Right ventricle myocardium superior (tissue), 1 donor: ENCODE measurements at regions not wholly inside any gene's neighbourhood (a gene's known extent, or its start where the extent isn't known, plus 50 kb on each side); places are given as distances from the start of the nearest gene placed in this dataset.

Source experiments
- ATAC-seq: fragments of 200-7000 bp; cut with Tn5 transposase; one replicate; pipeline ENCODE4 v1.9.1; 2020; ENCODE audit warnings: mild to moderate bottlenecking; ENCODE audit not compliant: poor library complexity
- DNase-seq: peaks from one replicate; pipeline ENCODE4 v3.0.0-alpha.2; 2020
- intact Hi-C: fragments of 100-400 bp; cut with DNase I; formaldehyde crosslinking; loops from one replicate; pipeline ENCODE4 v1.11.2; 2022
- donor health status: DM: no; HTN: yes; CAD: no; lungs with severe emphysema.

DNA sequence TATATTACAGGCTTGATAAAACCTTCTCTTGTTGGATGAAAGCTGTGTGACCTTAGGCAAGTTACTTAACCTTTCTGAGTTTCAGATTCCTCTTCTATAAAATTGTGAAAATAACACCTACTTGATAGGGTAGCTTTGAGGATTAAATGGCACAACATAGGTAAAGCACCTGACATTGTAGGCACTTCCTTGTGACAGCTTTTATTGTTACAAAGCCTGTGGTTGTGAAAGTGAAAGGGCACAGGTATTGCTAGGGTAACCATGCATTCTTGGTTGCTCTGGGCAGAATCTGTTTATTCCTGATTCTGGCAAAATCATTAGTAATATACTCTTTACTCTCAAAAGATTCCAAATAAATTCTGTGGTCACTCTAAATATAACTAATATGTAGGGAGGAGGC, 493.4 kb downstream of the OLFM4 start:
- intact Hi-C loops, result no loop called here
- ATAC-seq, result no peak
- DNase-seq, result no peak

DNA sequence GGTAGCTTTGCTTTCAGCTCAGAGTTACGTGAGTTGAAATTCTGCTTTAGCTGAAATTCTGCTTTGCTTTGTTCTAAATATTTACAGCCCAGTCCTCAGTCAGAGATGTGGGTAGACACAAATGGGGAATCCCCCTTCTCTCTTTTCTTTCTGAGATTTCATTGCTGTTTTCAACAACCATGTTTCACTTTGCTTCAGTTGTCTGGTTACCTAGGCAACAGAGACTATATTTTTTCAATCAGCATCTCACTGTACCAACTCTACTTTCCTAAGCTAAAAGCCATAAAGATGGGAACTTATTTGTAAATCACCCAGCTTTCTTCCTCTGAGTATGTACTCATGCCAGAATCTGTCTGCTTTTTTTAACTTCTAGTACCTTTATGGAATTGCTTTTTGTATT, 509.0 kb downstream of the OLFM4 start:
- ATAC-seq, result no peak
- DNase-seq, result no peak
- intact Hi-C loops, result no loop called here

DNA sequence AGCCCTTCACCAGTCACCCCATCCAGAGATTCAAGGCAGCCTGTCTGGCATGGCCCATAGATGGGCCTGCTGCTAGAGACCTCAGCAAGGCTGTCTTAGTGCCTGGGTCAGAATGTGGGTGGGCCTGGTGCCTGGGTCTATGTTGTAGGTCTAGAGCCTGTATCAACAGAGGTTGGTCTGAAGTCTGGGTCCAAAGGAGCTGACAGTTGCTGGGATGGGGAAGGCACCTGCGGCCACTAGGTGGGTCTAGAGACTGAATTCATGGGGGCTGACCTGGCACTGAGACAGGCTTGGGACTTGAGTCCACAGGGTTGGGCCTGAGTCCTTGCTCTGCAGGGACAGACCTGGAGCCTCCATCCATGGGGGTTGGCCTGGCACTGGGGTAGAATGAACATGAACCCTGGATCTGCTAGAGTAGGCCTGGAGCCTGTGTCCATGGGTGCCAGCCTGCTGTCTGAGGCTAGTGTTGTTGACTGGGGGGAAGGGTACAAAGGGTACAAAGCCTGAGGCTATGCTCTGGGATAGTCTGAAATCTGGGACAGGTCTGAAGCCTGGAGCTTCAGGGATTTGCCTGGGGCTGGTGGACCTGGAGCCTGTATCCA, 516.8 kb downstream of the OLFM4 start:
- ATAC-seq (no peak), DNase-seq (no peak)
- intact Hi-C loops, result no loop called here

DNA sequence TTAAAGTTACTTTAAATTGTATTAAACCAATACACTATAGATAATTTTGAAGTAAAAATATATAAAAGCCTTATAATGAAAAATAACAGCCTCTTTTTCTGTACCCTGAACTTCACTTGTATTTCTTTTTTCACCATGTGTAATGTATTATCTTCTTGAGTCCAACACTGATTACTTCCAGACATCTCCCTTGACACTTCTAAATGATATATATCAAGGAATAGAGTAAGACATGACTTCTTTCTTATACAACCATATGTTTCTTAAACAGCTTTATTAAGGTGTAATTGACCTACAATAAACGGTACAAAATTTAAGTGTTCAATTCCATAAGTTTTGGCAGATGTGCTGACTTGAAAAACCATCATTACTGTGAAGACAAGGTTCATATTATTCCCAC, 531.9 kb downstream of the OLFM4 start:
- intact Hi-C loops, result no loop called here
- DNase-seq (no peak), ATAC-seq (no peak)

DNA sequence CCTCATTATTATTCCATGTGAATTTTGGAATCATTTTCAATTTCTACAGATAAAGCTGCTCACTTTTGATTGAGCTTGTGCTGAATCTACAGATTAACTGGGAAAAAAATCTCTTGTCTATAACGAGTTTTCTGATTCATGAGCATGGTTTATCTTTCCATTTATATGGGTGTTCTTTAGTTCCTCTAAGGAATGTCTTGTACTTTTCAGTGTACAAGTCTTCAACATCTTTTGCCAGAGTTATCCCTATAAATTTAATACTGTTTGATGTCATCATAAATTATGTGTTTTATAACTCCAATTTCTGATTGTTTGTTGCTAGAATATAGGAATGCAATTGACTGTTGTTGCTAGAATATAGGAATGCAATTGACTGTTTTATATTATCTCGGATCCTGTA, 533.8 kb downstream of the OLFM4 start:
- no peak for DNase-seq
- intact Hi-C loops, result no loop called here
- no peak for ATAC-seq

DNA sequence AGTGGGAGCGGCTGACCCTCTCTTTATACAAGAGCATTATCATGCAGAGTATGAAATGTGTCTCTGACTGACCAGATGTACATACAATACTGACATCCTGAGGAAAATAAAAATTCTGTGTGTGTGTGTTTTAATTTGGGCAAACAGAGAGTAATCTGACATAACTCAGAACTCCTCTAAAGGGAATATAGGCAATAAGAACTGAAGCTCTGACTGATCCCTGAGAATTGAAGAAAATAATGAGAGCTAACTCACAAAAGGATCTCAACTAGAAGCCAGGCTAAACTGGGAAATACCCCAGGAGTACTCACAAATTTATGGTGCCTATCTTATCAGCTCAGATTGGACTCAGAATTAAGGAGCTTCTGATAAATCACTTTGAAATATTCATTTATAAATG, 539.9 kb downstream of the OLFM4 start:
- no peak for DNase-seq
- ATAC-seq, result no peak
- intact Hi-C loops, result no loop called here

DNA sequence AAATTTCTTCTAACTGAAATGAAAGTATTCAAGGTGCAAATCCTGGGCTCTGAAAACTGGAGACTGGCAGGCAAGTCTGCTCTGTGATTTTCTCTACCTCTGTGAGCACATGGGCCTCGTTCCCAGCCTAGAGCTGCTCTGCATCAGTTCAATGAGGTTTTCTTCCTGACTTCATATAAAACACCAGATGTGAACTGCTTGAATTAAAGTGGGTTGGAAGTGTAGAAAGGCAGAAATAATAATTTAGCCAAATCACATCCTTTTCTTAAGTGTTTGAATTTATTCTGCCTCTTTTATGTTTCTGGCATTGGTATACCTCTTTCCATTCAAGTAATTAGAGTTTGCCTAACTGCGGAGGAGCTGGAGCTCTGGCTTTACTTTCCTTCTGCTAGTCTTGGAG, 540.8 kb downstream of the OLFM4 start:
- no peak for ATAC-seq
- intact Hi-C loops, result no loop called here
- DNase-seq, result no peak

DNA sequence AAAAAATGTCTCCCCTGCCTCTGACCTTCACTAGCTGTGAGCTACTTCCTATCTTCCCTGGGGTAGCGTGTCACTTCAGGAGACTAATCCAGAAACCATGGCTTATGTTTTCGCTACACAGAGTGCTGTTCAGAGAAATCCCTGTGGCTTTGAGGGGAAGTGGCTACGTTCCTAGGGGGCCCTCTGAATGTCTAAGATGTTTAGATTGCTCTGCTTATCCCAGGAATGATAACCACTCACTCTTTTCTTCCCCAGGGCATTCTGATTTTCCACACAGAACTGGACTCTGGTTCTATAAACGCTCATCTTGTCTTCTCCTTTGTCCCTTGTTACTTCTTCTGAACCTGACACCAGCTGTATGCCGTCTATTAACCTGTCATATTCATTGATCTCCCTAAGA, 572.5 kb downstream of the OLFM4 start:
- no peak for ATAC-seq

DNA sequence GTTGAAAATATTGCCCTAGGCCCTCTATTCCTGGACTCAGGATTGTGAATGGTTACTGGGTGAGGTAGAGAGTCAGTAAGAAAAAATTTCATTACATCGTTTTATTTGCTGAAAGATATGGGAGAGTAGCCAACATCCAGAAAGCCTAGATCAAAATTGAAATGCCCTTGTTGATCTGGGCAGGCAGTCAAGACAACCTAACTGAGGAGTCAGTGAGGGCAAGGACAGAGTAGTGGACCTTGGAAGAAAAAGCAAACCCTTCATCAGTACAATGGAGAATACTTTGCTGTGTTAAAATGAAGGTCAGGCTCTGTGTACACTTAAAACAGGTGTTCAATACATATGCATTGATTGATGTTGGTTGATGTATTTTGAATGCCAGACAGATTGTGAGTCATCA, 576.7 kb downstream of the OLFM4 start:
- ATAC-seq, result no peak

More for the DNA sequence above, 572.5 kb downstream of the OLFM4 start:
- no peak for DNase-seq
- intact Hi-C loops, result no loop called here

DNA sequence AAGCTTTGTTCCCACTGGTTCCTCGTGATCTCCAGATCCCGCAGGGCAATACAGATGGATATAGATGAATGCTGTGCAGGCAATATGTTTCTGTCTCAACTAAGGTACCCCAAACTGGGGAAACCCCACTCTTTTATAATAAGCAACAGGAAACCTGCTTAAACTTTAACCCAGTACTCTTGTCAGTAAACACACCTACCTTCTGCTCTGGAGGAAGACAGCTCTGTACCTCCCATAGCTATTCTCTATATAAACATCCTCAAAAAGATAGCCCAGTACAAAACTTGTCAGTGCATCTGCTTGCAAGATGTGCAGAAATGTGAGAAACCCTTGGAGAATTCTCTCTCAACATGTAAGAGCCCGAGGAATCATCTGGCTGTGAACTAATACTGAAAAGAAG, 583.6 kb downstream of the OLFM4 start:
- DNase-seq, result no peak
- intact Hi-C loops, result no loop called here
- no peak for ATAC-seq

More for the DNA sequence above, 576.7 kb downstream of the OLFM4 start:
- no peak for DNase-seq
- intact Hi-C loops, result no loop called here

DNA sequence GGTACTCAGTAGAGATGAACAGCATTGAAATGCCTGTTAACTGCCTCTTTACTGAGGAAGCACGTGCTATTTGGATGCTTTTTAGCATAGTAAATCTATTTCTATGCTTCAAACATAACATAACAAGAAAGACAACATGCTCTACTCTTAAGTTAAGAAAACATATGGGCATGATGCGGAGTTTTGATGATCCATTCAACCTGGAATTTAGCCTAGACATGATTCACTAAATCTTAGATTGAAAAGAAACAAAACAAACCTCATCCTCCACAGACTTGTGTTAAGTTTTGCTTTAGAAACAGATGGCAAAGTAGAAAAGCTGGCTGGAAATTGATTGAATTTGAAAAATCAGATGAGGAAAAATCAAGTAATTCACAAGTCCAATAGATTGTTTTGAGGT, 593.8 kb downstream of the OLFM4 start:
- ATAC-seq, result no peak
- DNase-seq, result no peak
- intact Hi-C loops, result no loop called here

DNA sequence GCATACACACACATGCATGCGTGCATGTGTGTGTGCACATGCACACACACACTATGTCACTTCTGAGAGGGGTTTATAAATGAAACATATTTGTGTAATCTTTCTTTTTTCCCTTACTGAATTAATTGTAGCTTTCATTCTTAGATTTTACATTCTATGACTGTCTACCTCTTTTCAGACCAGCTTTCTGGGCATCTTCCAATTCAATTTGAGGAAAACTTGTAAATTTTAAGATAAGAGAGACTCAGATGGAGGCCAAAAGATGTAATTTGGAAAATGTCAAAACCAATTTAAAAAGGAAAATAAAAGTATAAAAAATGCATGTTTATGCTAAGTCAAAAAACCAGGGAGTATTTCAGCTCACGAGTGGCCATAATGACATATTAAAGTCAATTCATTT, 594.5 kb downstream of the OLFM4 start:
- no peak for ATAC-seq
- intact Hi-C loops, result no loop called here
- DNase-seq, result no peak

DNA sequence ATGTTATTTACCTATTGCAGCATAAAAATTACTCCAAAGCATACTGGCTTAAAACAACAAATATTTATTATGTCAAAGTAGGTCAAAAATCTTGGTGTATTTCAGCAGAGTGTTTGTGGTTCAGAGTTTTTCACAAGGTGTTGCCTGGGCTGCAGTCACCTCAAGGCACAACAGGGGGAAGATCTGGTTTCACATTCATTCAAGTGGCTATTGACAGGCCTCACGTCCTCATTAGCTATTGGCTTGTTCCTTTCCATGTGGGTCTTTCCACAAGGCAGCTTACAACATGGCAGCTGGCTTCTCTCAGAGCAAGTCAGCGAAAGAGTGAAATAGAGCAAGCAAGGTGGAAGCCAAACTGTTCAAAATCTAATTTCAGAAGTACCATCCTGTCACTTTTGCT, 602.9 kb downstream of the OLFM4 start:
- DNase-seq (no peak), ATAC-seq (no peak)

DNA sequence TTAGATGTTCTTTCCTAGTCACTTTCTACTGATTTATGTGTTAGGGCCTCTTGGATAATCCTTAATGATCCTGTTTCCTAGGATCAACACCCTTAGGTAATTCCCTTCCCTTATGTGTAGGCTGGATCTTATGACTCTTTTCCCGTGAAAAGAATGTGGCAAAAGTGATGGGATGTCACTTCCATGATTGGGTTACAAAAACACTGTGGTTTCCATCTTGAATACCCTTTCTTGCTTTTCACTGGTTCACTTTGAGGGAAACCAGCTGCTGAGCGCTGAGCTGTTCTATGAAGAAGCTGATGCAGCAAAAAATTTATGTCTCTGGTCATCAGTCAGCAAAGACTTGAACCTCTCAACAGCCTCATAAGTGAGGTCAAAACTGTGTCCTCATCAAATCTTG, 609.4 kb downstream of the OLFM4 start:
- intact Hi-C loops, result no loop called here
- no peak for DNase-seq
- ATAC-seq, result no peak

More for the DNA sequence above, 602.9 kb downstream of the OLFM4 start:
- intact Hi-C loops, result no loop called here

DNA sequence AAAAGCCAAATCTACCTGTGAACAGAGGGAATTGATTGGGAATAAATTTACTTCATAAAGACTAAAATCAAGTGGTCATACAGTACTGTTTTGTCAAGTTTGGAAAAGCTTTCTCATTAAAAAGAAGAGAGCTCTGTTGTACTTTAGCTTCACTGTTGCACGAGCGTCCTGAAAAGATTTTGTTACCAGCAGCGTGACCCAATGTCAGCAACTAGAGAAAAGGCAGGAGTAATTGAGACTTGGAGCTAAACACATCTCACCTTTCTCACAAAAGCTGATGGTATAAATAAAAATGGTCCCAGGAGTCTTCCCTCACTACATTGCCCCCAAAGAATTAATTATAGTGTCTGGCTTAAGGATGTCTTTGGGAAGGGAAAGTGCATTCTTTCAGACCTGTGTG, 613.7 kb downstream of the OLFM4 start:
- DNase-seq (no peak), ATAC-seq (no peak)
- intact Hi-C loops, result no loop called here

DNA sequence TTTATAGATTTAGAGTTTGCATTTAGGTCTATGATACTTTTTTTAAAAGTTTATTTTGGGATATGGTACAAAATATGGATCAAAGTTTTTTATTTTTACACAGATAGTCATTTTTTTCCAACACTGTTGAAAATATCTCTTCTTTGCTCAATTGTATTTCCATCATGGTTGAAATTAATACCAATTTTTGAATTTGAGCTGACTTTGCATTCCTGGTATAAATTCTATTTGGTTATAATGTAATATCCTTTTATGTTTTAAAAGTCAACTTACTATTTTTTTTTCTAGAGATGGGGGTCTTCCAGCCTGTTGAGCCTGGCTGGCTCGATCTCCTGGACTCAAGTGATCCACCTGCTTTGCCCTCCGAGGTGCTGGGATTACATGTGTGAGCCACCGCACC, 620.1 kb downstream of the OLFM4 start:
- DNase-seq (no peak), ATAC-seq (no peak)
- intact Hi-C loops, result no loop called here

DNA sequence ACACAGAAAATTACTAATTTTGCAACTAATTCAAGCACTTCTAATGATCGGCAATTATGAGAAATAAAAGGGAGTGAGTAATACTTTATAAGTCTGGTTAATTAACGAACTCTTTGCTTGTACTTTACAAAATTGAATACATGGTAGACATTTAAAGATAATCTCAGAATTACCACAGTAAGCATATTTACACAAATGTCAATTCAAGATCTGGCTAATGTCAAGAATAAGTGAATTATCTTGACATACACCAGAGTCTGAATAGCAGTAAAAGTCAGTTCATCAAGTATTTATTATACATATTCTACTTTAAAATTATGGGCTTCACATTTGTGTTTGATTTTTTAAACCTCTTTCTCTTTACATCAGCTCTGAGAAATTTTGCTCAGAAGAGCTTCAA, 643.4 kb downstream of the OLFM4 start:
- no peak for ATAC-seq
- no peak for DNase-seq
- intact Hi-C loops, result no loop called here

DNA sequence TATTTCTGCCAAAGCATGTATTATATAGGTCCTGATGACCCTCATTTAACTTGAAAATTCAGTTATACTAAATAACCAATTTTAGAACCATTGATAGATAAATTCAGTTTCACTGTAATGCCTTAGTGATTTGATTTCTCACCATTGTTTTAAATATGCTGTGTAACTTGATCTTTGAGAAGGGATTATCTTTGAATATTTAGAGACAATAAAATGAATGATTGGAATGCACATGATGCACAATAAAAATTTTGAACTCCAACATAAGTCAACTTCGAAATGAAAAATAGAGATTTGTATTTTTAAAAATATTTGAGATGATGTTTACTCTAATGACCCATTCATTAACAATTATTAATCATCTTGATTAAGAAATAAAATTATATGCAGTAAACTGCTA, 654.5 kb downstream of the OLFM4 start:
- ATAC-seq (no peak), DNase-seq (no peak)
- intact Hi-C loops, result no loop called here

DNA sequence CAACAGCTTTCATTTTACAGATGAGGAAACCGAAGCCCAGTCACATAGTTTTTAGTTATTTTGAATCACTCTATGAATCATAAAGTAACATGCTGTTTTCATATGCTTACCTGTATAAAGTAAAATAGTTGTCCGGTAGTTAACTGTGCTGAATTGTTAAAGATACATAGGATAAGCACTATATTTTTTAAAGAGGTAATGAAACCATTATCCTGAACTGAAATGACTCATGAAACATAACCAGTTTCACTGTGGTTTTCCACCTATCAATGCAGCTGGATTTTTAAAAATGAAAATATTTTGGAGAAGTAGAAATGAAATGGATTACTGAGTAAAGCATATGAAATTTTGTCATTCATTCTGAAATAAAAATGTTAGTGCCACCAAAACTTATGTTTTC, 655.0 kb downstream of the OLFM4 start:
- ATAC-seq, result no peak
- intact Hi-C loops, result no loop called here

DNA sequence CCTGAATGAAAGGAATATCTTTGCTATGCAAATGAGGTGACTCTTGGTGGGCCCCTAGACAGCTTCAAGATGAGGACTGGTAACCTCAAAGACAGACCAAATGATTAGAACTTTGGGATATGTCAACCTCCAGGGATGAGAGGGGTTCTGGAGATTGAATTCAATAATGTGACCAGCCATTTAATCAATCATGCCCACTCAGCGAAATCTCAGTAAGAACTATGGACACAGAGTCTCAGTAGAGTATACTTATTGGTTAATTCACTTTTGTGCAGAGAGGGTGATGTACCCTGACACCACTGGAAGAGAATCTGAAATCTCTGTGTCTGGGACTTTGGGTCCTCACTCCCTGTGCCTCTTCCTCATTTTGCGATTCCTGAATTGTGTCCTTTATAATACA, 662.8 kb downstream of the OLFM4 start:
- intact Hi-C loops, result no loop called here
- no peak for ATAC-seq
- no peak for DNase-seq

More for the DNA sequence above, 655.0 kb downstream of the OLFM4 start:
- no peak for DNase-seq

DNA sequence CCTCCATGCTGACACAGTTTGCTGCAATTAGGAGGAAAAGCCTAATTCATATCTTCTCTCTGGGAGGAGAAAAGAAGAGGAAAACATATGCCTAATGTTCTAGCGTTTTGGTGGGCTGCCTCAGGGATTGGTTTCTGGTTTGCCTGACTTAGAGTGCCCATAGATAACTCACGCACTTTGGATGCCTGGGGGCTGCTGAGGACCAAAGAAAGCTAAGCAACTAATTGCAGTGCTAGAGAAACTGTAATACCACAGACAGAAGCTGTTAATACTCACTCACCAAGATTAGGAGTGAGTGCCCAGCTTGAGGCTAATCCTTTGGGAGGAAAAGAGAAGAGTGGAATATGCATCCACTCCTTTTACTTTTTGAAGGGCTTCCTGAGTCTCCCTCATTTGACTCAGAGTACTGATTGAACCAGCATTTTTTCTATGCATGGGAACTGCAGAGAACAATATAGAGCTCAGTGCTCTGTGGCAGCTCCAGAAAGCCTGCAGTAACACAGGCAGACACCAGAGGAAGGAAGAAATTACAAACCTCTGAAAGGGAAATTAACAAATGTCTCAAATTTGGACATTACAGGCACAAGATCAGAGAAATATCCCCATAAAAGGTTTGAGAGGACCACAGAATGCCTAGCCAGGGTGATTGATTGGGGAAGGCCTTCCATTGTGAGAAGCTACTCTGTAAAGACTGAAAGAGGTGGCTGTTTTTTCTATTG, 666.4 kb downstream of the OLFM4 start:
- no peak for ATAC-seq
- intact Hi-C loops, result no loop called here
- DNase-seq, result no peak
